SIG-M5 (cell line): ENCODE measurements at regions not wholly inside any gene's neighbourhood (a gene's known extent, or its start where the extent isn't known, plus 50 kb on each side); places are given as distances from the start of the nearest gene placed in this dataset.
"Not testable (repeated sequence)": the region's sequence is repeated elsewhere in the genome, so short reads cannot be mapped to it uniquely, and the experiment has no call there.

ENCODE experiments used
- DNase-seq: peaks from one replicate; lab custom pipeline; 2025; lab: John Stamatoyannopoulos, UW

GRCh38 chr4:116544946-116545345 lies 540.4 kb downstream of the TRAM1L1 start:
- DNase-seq, result no peak

DNA sequence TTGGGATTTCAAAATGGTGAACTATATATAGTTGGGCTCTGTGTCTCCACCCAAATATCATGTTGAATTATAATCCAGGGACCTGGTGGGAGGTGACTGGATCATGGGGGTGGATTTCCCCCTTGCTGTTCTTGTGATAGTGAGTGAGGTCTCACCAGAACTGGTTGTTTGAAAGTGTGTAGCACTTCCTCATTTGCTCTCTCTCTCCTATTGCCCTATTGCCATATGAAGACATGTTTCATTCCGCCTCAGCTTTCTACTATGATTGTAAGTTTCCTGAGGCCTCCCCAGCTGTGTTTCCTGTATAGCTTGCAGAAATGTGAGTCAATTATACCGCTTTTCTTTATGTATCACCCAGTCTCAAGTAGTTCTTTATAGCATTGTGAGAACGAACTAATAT lies 545.6 kb downstream of the TRAM1L1 start:
- no peak for DNase-seq

DNA sequence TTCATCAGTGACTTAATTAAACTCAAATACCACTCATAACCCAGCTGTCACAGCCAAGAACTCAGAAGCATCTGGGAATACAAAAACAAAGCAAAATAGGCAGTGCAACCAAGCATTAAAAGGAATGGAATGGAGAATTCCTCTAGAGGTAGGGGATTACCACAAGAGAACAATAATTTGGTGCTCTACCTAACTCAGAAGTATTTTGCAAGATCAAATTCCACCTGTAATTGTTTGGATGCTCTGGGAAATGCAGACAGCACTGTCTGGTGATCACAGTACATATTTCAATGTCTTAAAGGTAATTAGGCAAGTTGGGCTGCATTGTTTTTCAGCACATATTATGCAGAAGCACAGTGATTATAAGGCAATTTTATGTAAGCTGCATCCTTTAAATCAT lies 547.5 kb downstream of the TRAM1L1 start:
- DNase-seq, result no peak

GRCh38 chr4:116536024-116536423 lies 549.4 kb downstream of the TRAM1L1 start:
- DNase-seq, result not testable (repeated sequence)

- DNase-seq, result no peak
Observed at GRCh38 chr4:116531870-116532269, 553.5 kb downstream of the TRAM1L1 start.

DNA sequence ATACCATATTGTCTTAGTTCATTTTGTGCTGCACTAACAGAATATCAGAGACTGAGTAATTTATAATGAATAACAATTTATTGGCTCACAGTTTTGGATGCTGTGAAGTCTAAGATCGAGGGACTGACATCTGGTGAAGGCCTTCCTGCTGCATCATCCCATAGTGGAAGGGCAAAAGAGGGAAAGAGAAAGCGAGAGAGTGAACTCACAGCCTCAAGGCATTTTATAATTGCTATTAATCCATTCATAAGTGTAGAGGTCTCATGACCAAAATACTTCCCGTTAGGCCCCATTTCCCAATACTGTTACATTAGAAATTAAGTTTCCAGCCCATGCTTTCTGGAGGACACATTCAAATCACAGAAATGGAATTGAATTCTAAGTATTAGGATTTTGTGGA lies 554.4 kb downstream of the TRAM1L1 start:
- no peak for DNase-seq

DNA sequence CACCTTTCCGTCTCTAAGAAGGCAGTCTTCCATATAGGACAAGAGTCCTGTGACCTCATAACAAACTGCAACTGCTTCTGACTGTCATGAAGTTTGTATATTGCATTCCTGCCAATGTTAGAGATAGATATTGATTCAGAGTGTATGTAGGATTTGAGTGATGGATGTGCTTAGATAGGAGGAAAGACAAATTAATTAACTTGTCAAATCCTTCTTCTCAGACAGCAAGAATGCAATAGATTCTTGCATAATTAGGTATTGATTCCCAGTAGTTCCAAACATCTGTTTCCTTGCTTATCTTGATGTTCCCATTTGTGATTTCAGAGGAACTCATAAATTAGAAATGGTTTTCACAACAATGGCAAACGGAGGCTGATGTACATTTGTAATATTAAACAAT lies 555.3 kb downstream of the TRAM1L1 start:
- DNase-seq, result no peak

- DNase-seq, result no peak
Observed at GRCh38 chr4:116529129-116529528, 556.2 kb downstream of the TRAM1L1 start.

DNA sequence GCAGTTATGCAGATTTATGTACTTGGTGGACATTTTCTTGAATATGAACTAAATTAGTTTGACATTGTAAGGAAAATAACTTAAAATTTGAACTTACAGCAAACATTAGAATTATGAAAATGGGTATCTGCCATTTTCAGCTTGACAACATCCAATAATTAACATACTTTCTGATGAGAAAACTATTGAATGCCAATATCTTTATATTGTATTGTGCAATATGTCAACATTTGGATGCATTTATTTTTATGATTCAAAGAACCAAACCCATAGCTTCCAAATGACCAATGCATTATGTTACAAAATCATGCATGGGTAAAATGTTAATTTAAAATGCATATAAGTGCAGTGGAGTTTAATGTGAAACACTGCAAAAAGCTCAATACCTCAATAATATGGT lies 562.5 kb downstream of the TRAM1L1 start:
- DNase-seq, result no peak

GRCh38 chr4:116520886-116521285 lies 564.5 kb downstream of the TRAM1L1 start:
- DNase-seq, result no peak

GRCh38 chr4:116516711-116517110 lies 568.7 kb downstream of the TRAM1L1 start:
- no peak for DNase-seq

DNA sequence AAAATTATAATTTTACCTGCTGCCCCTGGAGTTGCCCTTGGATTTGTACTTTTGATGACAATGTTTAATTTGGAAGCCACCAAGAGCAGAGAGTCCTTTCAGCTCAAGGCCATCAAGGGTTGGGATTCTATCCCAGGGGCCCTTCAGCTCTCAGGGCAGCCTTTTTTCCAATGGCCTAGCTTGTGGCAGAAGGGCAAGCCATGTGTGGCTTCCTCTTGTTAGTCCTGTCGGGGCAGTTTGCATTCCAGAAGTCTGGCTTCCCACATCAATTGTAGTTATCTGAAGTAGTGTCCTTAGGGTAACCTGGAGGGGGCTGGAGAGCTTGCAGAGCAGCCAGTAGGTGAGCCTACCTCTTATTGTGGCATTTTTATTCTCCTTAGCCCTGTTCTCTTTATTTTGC lies 569.4 kb downstream of the TRAM1L1 start:
- DNase-seq, result no peak

DNA sequence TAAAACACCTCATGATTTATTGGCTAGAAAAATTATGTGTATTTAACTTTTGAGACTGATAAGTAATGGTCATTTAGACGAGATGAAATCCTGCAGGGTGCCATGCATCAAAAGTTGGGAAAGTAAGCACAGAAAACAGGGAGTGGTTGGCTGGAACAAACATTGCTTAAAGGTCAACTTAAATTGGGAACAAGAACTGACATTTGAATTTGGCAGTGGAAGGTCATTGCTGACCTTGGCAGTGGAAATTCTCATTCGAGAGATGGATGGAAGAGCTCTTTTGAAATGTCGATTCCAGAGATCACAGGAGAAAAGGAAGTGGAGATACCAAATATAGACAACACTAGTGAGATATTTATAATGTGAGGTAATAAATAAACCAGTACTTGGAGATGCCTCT lies 572.8 kb downstream of the TRAM1L1 start:
- DNase-seq, result no peak

DNA sequence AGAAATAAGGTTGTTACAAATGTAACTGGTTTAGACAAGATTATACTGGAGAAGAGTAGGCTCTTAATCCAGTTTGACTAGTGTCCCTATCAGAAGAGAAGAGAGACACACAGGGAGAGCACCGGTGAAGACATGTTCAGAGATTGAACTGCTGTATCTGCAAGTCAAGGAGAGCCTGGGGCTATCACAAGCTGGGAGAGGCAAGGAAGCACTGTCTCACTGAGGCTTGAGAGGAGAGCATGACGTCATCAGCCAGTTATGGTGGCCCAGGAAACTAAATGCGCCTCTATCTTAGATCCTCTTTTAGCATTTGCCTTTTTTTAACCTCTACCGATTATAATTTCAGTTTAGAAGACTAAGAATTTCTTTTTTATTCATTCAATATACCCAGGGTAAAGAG lies 583.4 kb downstream of the TRAM1L1 start:
- no peak for DNase-seq

DNA sequence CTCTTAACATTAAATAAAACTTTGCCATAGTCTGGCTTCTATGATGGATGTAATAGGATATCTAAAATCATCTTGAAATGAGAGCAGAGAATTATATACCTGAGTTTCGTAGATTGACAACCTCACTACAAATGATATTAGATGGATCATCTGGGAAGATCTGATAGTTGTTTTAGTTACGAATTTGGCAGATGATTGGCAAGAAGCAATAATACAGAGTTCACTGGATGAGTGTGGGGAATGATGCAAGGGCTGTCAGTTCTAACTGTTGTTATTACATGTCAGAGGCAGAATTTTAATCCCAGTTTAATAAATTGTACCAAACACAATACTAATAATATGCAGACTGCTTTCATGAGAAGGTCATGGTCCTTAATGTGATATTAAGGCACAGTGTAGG lies 585.2 kb downstream of the TRAM1L1 start:
- no peak for DNase-seq

DNA sequence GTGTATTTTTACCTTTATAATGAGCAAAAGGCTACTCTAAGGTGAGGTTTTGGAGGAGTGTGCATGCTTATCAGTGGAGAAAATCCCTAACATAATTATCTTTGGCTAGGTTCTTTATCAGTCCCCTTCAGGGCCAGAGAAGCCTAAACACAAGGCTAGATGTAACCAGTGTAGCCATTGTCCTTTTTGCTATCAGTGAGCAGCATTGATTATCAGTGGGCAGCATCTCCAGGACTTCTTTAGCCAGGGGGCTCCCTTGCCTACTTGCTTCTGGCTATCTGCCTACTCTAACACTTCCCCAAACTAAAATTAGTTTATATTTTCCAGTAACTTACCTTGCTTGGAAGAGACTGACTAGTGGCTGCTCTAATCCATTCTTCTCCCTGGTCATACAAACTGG lies 595.6 kb downstream of the TRAM1L1 start:
- no peak for DNase-seq

DNA sequence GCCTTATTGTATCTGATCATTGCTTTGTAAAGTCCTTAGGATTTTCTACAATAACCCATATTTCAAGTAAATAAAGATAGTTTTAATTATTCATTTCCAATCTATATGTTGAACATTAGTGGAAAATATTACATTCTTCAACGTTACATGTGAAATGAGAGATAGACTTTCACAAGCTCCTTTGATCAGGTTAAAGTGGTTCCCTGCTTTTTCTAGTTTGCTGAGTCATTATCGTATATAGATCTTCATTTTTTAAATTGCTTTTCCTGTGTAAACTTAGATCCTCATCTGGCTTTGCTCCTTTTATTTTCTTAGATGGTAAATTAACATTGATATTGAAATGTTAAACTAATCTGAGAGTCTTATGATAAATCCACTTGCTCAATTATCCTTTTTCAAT lies 599.0 kb downstream of the TRAM1L1 start:
- no peak for DNase-seq

DNA sequence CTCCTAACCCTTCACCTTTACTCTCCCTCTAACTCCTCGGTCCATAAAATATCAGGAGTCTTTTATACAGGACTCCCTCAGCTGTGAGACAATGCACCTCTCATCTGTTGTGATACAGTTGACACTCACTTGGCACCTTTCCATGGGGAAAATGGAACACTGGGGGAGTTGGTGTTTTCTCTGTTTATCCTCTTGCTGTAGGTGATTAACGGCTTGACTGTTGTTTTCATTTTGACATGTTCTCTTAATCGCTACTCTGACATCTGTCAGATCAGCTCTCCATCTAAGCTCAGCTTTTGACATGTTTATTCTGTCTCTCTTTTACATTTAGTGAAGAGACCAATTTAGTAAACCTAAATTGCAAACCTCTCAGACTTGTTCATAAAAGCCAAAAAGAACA lies 604.8 kb downstream of the TRAM1L1 start:
- DNase-seq, result no peak

DNA sequence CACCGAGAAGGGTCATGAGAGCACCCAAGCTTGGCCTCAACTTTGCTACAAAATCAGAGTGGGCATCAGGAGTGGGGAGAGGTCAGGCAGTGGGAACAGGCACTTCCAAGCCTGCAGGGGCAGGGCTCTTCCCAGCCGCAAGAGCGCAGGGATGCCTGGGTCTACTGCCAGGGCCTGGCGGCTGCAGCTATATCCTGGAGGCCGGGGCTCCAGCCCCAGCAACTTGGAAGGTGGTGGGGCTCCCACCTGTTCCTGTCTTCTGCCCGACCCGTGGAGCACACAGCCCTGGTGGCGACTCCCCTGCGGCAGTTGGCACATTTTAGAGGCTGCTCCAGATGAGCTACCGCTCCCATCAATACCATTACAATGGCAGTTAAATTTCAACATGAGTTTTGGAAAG lies 607.0 kb downstream of the TRAM1L1 start:
- no peak for DNase-seq

GRCh38 chr4:116469582-116469981 lies 615.8 kb downstream of the TRAM1L1 start:
- no peak for DNase-seq

DNA sequence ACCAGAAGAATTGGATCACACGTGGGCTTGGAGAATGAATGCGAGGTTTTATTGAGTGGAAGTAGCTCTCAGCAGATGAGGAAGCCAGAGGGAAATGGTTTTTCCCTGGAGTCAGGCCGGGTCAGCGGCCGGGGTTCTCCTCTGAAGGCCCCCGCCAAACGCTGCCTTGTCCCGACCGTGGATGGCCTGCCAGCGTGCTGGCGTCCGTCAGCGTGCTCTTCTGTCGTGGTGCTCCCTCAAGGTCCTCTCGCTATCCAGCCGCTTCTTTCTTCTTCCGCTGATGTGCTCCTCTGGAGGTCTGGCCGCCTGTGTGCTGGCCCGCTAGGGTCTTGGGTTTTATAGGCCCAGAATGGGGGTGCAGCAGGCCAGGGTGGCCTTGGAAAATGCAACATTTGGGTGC lies 632.2 kb downstream of the TRAM1L1 start:
- no peak for DNase-seq

GRCh38 chr4:116449764-116450163 lies 635.6 kb downstream of the TRAM1L1 start:
- DNase-seq, result no peak

- DNase-seq, result no peak
Observed at GRCh38 chr4:116444117-116444516, 641.3 kb downstream of the TRAM1L1 start.

GRCh38 chr4:116438981-116439729 lies 646.2 kb downstream of the TRAM1L1 start:
- DNase-seq, result no peak
